Tibial artery (tissue), 4 donors: ENCODE measurements at regions not wholly inside any gene's neighbourhood (a gene's known extent, or its start where the extent isn't known, plus 50 kb on each side); places are given as distances from the start of the nearest gene placed in this dataset.

ENCODE experiments used
- DNase-seq, 2 donors: peaks; one replicate each; pipeline ENCODE4 v3.0.0-alpha.2; 2019
- H3K27ac ChIP-seq, 2 donors: fragments of 200-600 bp; sonication (generic) in 1 of 2; 1 replicate in 1 of 2; 2 replicates in 1 of 2; pipeline ENCODE4 v1.5.1; 2018 to 2019; ENCODE audit warnings: mild to moderate bottlenecking in 1 of 2
- H3K27me3 ChIP-seq, 2 donors: fragments of 200-600 bp; sonication (generic) in 1 of 2; one replicate each; pipeline versions ENCODE4 v1.5.1 to v1.6.0; 2016 to 2019
- H3K36me3 ChIP-seq, 3 donors: fragments of 200-600 bp; sonication (generic) in 2 of 3; one replicate each; pipeline ENCODE4 v1.5.1; 2016 to 2019; ENCODE audit warnings: mild to moderate bottlenecking in 2 of 3
- H3K4me1 ChIP-seq, 4 donors: fragments of 200-600 bp; sonication (generic) in 2 of 4; 1 replicate in 3 of 4; 2 replicates in 1 of 4; pipeline ENCODE4 v1.5.1; 2016 to 2019
- H3K4me3 ChIP-seq, 2 donors: fragments of 200-600 bp; sonication (generic) in 1 of 2; 1 replicate in 1 of 2; 2 replicates in 1 of 2; pipeline ENCODE4 v1.5.1; 2018 to 2019; ENCODE audit warnings: mild to moderate bottlenecking in 2 of 2
- H3K9me3 ChIP-seq, 3 donors: fragments of 200-600 bp; sonication (generic) in 1 of 3; one replicate each; pipeline ENCODE4 v1.5.1; 2016 to 2019
- intact Hi-C: fragments of 100-400 bp; cut with DNase I; formaldehyde crosslinking; loops from one replicate; pipeline ENCODE4 v1.15.0; 2023; ENCODE audit warnings: low total_unique reads
- TF ChIP-seq, protein P1 (sequence below), 2 experiments: fragments of 200-600 bp in 1 of 2; fragments of 450-650 bp in 1 of 2; IDR thresholded peaks; one replicate each; pipeline ENCODE4 v1.5.1; 2017 to 2019; ENCODE audit warnings: antibody characterized with exemption in 2 of 2, mild to moderate bottlenecking in 1 of 2, moderate library complexity in 1 of 2

DNA sequence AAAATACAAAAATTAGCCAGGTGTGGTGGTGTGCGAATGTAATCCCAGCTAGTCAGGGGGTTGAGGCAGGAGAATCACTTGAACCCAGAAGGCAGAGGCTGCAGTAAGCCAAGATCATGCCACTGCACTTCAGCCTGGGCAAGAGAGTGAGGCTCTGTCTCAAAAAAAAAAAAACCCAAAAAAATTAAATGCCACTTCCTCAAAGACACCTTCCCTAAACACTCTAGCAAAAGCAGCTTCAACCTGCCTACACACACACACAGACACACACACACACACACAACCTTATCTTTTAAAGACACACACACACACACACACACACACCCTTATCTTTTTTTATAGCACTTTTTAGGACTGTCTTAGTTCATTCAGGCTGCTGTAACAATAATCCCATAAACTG, 201.7 kb upstream of the PSMD7 start:
- no peaks in the 10 kb centered on the region for H3K4me1 ChIP-seq
- intact Hi-C loops, result no loop called here
- TF ChIP-seq, protein P1, sequence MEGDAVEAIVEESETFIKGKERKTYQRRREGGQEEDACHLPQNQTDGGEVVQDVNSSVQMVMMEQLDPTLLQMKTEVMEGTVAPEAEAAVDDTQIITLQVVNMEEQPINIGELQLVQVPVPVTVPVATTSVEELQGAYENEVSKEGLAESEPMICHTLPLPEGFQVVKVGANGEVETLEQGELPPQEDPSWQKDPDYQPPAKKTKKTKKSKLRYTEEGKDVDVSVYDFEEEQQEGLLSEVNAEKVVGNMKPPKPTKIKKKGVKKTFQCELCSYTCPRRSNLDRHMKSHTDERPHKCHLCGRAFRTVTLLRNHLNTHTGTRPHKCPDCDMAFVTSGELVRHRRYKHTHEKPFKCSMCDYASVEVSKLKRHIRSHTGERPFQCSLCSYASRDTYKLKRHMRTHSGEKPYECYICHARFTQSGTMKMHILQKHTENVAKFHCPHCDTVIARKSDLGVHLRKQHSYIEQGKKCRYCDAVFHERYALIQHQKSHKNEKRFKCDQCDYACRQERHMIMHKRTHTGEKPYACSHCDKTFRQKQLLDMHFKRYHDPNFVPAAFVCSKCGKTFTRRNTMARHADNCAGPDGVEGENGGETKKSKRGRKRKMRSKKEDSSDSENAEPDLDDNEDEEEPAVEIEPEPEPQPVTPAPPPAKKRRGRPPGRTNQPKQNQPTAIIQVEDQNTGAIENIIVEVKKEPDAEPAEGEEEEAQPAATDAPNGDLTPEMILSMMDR (IDR thresholded peaks at IDR 0.05), result no peak
- H3K9me3 ChIP-seq, result no peaks in the 10 kb centered on the region
- H3K27me3 ChIP-seq, result no peaks in the 10 kb centered on the region
- no peak overlapping the region for H3K27ac ChIP-seq
- DNase-seq, result no peak
- no peak overlapping the region for H3K4me3 ChIP-seq
- no peaks in the 10 kb centered on the region for H3K36me3 ChIP-seq

DNA sequence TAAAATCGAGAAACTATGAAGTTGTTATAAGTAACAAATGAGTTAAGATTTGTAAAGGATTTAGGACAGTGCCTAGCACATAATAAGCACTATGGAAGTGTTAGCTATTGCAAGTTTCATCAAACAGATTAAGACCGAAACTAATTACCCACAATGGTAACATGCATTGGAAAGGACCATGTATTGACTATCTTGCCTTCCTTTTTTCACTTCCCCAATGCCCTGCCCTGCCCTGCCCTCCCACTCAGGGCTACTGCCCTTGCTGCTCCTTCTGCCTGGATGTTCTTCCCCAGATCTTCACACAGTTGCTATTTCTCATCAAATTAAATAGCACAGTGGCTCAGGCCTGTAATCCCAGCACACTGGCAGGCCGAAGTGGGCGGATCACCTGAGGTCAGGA, 202.1 kb upstream of the PSMD7 start:
- intact Hi-C loops, result no loop called here
- Histone ChIP-seq H3K4me1 (no peaks in the 10 kb centered on the region), H3K27me3 (no peaks in the 10 kb centered on the region), H3K36me3 (no peaks in the 10 kb centered on the region), H3K4me3 (no peak overlapping the region), H3K9me3 (no peaks in the 10 kb centered on the region), H3K27ac (no peak overlapping the region)
- DNase-seq, result no peak
- TF ChIP-seq, protein P1 (IDR thresholded peaks at IDR 0.05), result no peak

DNA sequence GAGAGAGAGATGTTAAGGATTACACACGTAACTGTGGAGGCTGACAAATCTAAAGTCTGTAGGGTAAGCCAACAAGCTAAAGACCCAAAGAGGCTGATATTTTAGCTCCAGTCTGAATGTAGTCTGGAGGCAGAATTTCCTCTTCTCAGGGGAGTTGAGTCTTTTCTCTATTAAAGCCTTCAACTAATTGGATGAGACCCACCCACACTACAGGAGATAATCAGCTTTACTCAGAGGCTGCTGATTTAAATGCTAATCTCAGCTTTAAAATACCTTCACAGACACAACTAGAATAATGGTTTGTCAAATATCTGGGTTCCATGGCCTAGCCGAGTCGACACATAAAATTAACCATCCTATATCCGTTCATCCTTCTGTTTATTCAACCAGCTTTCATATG, 204.3 kb upstream of the PSMD7 start:
- no peak overlapping the region for H3K27ac ChIP-seq
- TF ChIP-seq, protein P1 (IDR thresholded peaks at IDR 0.05), result no peak
- no peaks in the 10 kb centered on the region for H3K36me3 ChIP-seq
- no peaks in the 10 kb centered on the region for H3K4me1 ChIP-seq
- no peaks in the 10 kb centered on the region for H3K27me3 ChIP-seq
- intact Hi-C loops, result no loop called here
- no peak overlapping the region for H3K4me3 ChIP-seq
- no peaks in the 10 kb centered on the region for H3K9me3 ChIP-seq
- no peak for DNase-seq

DNA sequence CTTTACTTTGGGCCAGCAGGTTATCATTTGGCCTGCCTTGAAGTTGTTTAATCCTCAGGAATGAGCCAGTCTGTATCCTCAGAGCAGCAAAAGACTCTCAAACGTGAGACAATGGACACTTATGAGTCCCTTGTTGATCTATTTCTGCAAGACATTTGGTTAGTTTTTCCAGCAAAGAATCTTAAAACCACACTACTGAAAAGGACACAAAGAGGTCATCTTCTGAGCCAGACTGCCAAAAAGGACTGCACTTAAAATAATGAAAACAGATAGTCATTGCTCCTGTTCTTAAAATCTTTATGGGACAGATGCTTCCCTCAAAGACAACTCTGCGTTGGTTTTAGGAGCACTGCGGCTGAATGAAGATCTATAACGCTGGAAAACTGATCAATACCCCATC, 205.7 kb upstream of the PSMD7 start:
- DNase-seq, result no peak

DNA sequence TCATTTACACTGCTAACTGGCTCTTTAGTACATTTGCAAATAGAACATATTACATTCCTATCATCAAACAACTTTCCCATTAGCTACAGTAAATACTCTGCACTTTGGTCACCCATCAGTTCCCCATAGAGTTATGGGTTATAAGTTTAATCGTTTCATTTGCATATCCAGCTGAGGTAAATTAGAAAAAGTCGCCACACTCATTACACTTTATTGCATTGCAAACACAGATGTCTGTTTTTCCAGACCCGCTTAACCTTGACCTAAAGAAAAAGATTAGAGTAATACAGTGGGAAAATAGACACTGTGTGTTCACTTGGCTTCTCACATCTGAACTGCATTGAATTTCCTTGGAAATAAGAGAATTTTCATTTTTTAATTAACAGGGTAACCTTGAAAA, 213.1 kb upstream of the PSMD7 start:
- H3K27me3 ChIP-seq, result no peaks in the 10 kb centered on the region
- no peak for DNase-seq
- no peaks in the 10 kb centered on the region for H3K36me3 ChIP-seq
- TF ChIP-seq, protein P1 (IDR thresholded peaks at IDR 0.05), result no peak
- intact Hi-C loops, result no loop called here
- H3K9me3 ChIP-seq, result no peaks in the 10 kb centered on the region
- H3K27ac ChIP-seq, result no peak overlapping the region
- no peak overlapping the region for H3K4me3 ChIP-seq
- H3K4me1 ChIP-seq, result no peaks in the 10 kb centered on the region

More for the DNA sequence above, 205.7 kb upstream of the PSMD7 start:
- Histone ChIP-seq H3K9me3 (no peaks in the 10 kb centered on the region), H3K27me3 (no peaks in the 10 kb centered on the region), H3K36me3 (no peaks in the 10 kb centered on the region), H3K27ac (no peak overlapping the region), H3K4me3 (no peak overlapping the region), H3K4me1 (no peaks in the 10 kb centered on the region)
- intact Hi-C loops, result no loop called here
- TF ChIP-seq, protein P1 (IDR thresholded peaks at IDR 0.05), result no peak

DNA sequence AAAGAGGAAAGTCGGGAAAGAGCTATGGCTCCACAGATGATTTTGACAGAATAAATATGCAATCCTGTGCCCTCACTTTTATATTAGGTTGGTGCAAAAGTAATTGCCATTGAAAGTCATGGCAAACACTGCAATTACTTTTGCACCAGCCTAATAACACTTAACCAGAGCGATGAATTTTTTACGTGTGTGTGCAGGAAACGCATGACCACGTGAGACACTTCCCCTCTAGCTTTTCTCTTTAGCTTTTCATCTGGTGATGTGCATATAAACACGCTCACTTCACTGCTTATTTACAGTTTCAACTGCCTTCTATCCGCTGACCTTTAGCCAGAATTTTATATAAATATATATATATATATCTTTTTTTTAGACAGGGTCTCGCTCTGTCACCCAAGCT, 216.3 kb upstream of the PSMD7 start:
- intact Hi-C loops, result no loop called here

More for the DNA sequence above, 216.3 kb upstream of the PSMD7 start:
- Histone ChIP-seq H3K36me3 (no peaks in the 10 kb centered on the region), H3K4me1 (no peaks in the 10 kb centered on the region), H3K27me3 (no peaks in the 10 kb centered on the region), H3K4me3 (no peak overlapping the region), H3K27ac (no peak overlapping the region), H3K9me3 (peaks cover 0 to 4% (median 0%) of the 10 kb centered on the region in 3 donors)
- TF ChIP-seq, protein P1 (IDR thresholded peaks at IDR 0.05), result no peak
- DNase-seq, result no peak
